K562 (cell line): ENCODE measurements at regions not wholly inside any gene's neighbourhood (a gene's known extent, or its start where the extent isn't known, plus 50 kb on each side); places are given as distances from the start of the nearest gene placed in this dataset.

Experiments
- ATAC-seq: fragments of 200-7000 bp; cut with Tn5 transposase; 3 replicates; pipeline ENCODE4 v1.9.1; 2020; ENCODE audit warnings: moderate library complexity
- BruUV-seq: library from RNA; stranded (reverse); fragments of 400-500 nt; replicated peaks from 2 replicates; lab custom pipeline; 2021; lab: Mats Ljungman, UMichigan
- CTCF ChIA-PET: fragments of 300-600 bp; formaldehyde crosslinking; extraction: SDS; loops from one replicate; lab custom pipeline; 2021; ENCODE audit warnings: low intra/inter-chr PET ratio; lab: Yijun Ruan, JAX
- POLR2A ChIA-PET: fragments of 300-600, 350-650 bp; sonication (Branson Sonifier 250); formaldehyde crosslinking; extraction: SDS; loops from one replicate; lab custom pipeline; 2021; ENCODE audit warnings: antibody characterized with exemption, inconsistent platforms; lab: Yijun Ruan, JAX
- DNase-seq, 4 experiments: peaks; one replicate each; pipeline versions ENCODE4 v3.0.0 to v3.0.0-alpha.2; 2011 to 2018; ENCODE audit warnings: low spot score in 3 of 4, mixed read lengths in 3 of 4; ENCODE audit errors: extremely low read depth in 1 of 4
- FAIRE-seq: peaks from 2 replicates; lab custom pipeline; 2011; peaks lifted over from hg19 to GRCh38; lab: Jason Lieb, UNC
- H2AFZ ChIP-seq: 2 replicates; pipeline ENCODE4 v1.6.0; 2011; ENCODE audit warnings: low read depth, low read length, control low read depth, inconsistent platforms
- H3K27ac ChIP-seq: fragments of 200-600 bp; 3 replicates; pipeline ENCODE4 v1.8.0; 2011; ENCODE audit warnings: low read depth, mild to moderate bottlenecking, control low read depth, inconsistent platforms, low read length, moderate library complexity, mixed read lengths; ENCODE audit errors: extremely low read depth
- H3K27me3 ChIP-seq, 2 experiments: fragments of 300-600 bp in 1 of 2; 2 replicates in 1 of 2; 3 replicates in 1 of 2; pipeline versions ENCODE4 v1.6.0 to v1.8.0; 2011; ENCODE audit warnings: inconsistent platforms in 2 of 2, low read length in 2 of 2, mild to moderate bottlenecking in 1 of 2, mixed read lengths in 1 of 2, moderate library complexity in 1 of 2; ENCODE audit not compliant: control insufficient read depth in 2 of 2, insufficient read depth in 2 of 2
- H3K36me3 ChIP-seq: fragments of 300-600 bp; 3 replicates; pipeline ENCODE4 v1.8.0; 2011; ENCODE audit warnings: mild to moderate bottlenecking, low read length, inconsistent platforms; ENCODE audit not compliant: control insufficient read depth, insufficient read depth
- H3K4me1 ChIP-seq, 2 experiments: fragments of 200-600 bp in 1 of 2; replicated peaks in 1 of 2; 2 replicates in 1 of 2; 3 replicates in 1 of 2; pipeline versions ENCODE4 v1.5.1 to v1.8.0; 2011; ENCODE audit warnings: inconsistent platforms in 2 of 2, low read length in 2 of 2, mild to moderate bottlenecking in 1 of 2, mixed read lengths in 1 of 2, moderate library complexity in 1 of 2; ENCODE audit not compliant: control insufficient read depth in 2 of 2, insufficient read depth in 2 of 2
- H3K4me2 ChIP-seq: 2 replicates; pipeline ENCODE4 v1.6.1; 2011; ENCODE audit warnings: low read length, control low read depth, inconsistent platforms, mixed read lengths; ENCODE audit not compliant: insufficient read depth
- H3K4me3 ChIP-seq: fragments of 200-600 bp; sonication (generic), shearing (Covaris generic); 2 replicates; pipeline ENCODE4 v1.5.1; 2016; ENCODE audit warnings: control low read depth, inconsistent platforms
- H3K79me2 ChIP-seq: fragments of 200-600 bp; 3 replicates; pipeline ENCODE4 v1.8.0; 2011; ENCODE audit warnings: low read length, inconsistent platforms; ENCODE audit not compliant: control insufficient read depth, insufficient read depth
- H3K9ac ChIP-seq, 2 experiments: 2 replicates each; pipeline versions ENCODE4 v1.6.0 to v1.6.1; 2011; ENCODE audit warnings: low read depth in 2 of 2, low read length in 2 of 2, control low read depth in 1 of 2, inconsistent platforms in 1 of 2, mild to moderate bottlenecking in 1 of 2, mixed read lengths in 1 of 2; ENCODE audit not compliant: insufficient read depth in 1 of 2
- H3K9me1 ChIP-seq: one replicate; pipeline ENCODE4 v1.6.0; 2011; ENCODE audit warnings: inconsistent platforms, mild to moderate bottlenecking, low read length, moderate library complexity; ENCODE audit not compliant: control insufficient read depth, insufficient read depth
- H3K9me3 ChIP-seq: replicated peaks from 2 replicates; pipeline ENCODE4 v1.5.1; 2011; ENCODE audit warnings: low read depth, low read length, inconsistent platforms; ENCODE audit not compliant: control insufficient read depth, insufficient read depth
- H4K20me1 ChIP-seq: replicated peaks from 2 replicates; pipeline ENCODE4 v1.6.1; 2011; ENCODE audit warnings: low read length, inconsistent platforms, mixed read lengths; ENCODE audit not compliant: control insufficient read depth, insufficient read depth
- CCAR2 ChIP-seq: fragments of 200-400 bp; formaldehyde crosslinking; IDR thresholded peaks from 2 replicates; pipeline ENCODE4 v1.6.1; 2017; ENCODE audit warnings: mild to moderate bottlenecking, low read depth, low read length
- HNRNPUL1 ChIP-seq: fragments of 200-400 bp; formaldehyde crosslinking; IDR thresholded peaks from 2 replicates; pipeline ENCODE4 v1.6.1; 2017; ENCODE audit warnings: low read length
- MCM5 ChIP-seq: fragments of 450-650 bp; IDR thresholded peaks from 2 replicates; pipeline ENCODE4 v1.6.1; 2016; ENCODE audit warnings: low read depth
- MCM7 ChIP-seq, 2 experiments: fragments of 450-650 bp; IDR thresholded peaks; 2 replicates each; pipeline ENCODE4 v1.6.1; 2016 to 2018
- NFRKB ChIP-seq: fragments of 450-650 bp; IDR thresholded peaks from 2 replicates; pipeline ENCODE4 v1.6.1; 2016; ENCODE audit warnings: low read depth
- PCBP1 ChIP-seq: fragments of 200-400 bp; formaldehyde crosslinking; IDR thresholded peaks from 2 replicates; pipeline ENCODE4 v1.6.1; 2018; ENCODE audit warnings: mild to moderate bottlenecking, low read depth, low read length; ENCODE audit not compliant: poor library complexity, severe bottlenecking
- SIX5 ChIP-seq, 2 experiments: IDR thresholded peaks; 2 replicates each; pipeline ENCODE4 v1.6.1; 2011; ENCODE audit warnings: low read length in 2 of 2, borderline replicate concordance in 1 of 2, low read depth in 1 of 2, mild to moderate bottlenecking in 1 of 2, moderate library complexity in 1 of 2; ENCODE audit not compliant: insufficient read depth in 1 of 2
- SMARCA4 ChIP-seq: fragments of 450-650 bp; IDR thresholded peaks from 2 replicates; pipeline ENCODE4 v1.6.1; 2016
- SNIP1 ChIP-seq: fragments of 450-650 bp; IDR thresholded peaks from 2 replicates; pipeline ENCODE4 v1.7.1; 2017; ENCODE audit warnings: low read depth, mild to moderate bottlenecking
- TCF3 ChIP-seq: sonication (generic); formaldehyde crosslinking; IDR thresholded peaks from 2 replicates; pipeline ENCODE4 v1.4.0; 2020; ENCODE audit warnings: mild to moderate bottlenecking, missing genetic modification reagents
- TCF7L2 ChIP-seq: fragments of 150-350 bp; IDR thresholded peaks from 2 replicates; pipeline ENCODE4 v1.6.1; 2016; ENCODE audit warnings: low read depth, mild to moderate bottlenecking, low read length, moderate library complexity
- WHSC1 ChIP-seq: IDR thresholded peaks from one replicate; pipeline ENCODE4 v1.6.1; 2012; ENCODE audit warnings: low read length, control low read depth, inconsistent platforms
- XRCC3 ChIP-seq: fragments of 450-650 bp; IDR thresholded peaks from 2 replicates; pipeline ENCODE4 v1.6.1; 2017; ENCODE audit warnings: mild to moderate bottlenecking, moderate library complexity
- ZNF146 ChIP-seq: IDR thresholded peaks from one replicate; pipeline ENCODE4 v1.6.1; 2018; ENCODE audit warnings: missing compliant biosample characterization; ENCODE audit not compliant: unreplicated experiment
- ZNF445 ChIP-seq: fragments of 250-450 bp; sonication (Bioruptor Pico); IDR thresholded peaks from 2 replicates; pipeline ENCODE4 v1.4.0; 2020; ENCODE audit warnings: low read depth, mild to moderate bottlenecking, moderate library complexity
- ZNF561 ChIP-seq: fragments of 450-650 bp; formaldehyde crosslinking; conservative IDR thresholded peaks from 2 replicates; pipeline ENCODE4 v1.4.0; 2020; ENCODE audit warnings: mild to moderate bottlenecking, moderate library complexity
- ZNF764 ChIP-seq: fragments of 250-450 bp; sonication (Bioruptor Pico); IDR thresholded peaks from 2 replicates; pipeline ENCODE4 v1.4.0; 2020; ENCODE audit warnings: low read depth, mild to moderate bottlenecking, moderate library complexity
- WGBS: fragments of 100-300 bp; shearing (Covaris generic); methylation state at CpG from one replicate; pipeline ENCODE4 v1.1.6; 2016; ENCODE audit warnings: low coverage, mixed read lengths; ENCODE audit not compliant: insufficient coverage; ENCODE audit errors: missing lambda C conversion rate; 5-methylcytosine and 5-hydroxymethylcytosine counted together
- in situ Hi-C: fragments of 300-500 bp; cut with MboI; formaldehyde crosslinking; loops from 4 replicates; pipeline ENCODE4 v1.15.0; 2018; ENCODE audit warnings: inconsistent platforms, mixed read lengths
- intact Hi-C: fragments of 100-400 bp; cut with micrococcal nuclease; formaldehyde crosslinking; loops from 2 replicates; pipeline ENCODE4 v1.14.2; 2022
- TF ChIP-seq, protein P1 (sequence below): sonication (generic); formaldehyde crosslinking; IDR thresholded peaks from 2 replicates; pipeline ENCODE4 v1.8.1; 2023; ENCODE audit warnings: mild to moderate bottlenecking, missing genetic modification reagents
- TF ChIP-seq, protein P2 (sequence below): fragments of 250-450 bp; sonication (Bioruptor Pico); IDR thresholded peaks from 2 replicates; pipeline ENCODE4 v1.4.0; 2020; ENCODE audit warnings: borderline replicate concordance
- TF ChIP-seq, protein P3 (sequence below): fragments of 450-650 bp; IDR thresholded peaks from 2 replicates; pipeline ENCODE4 v1.6.1; 2016; ENCODE audit warnings: low read depth, mild to moderate bottlenecking, moderate library complexity

DNA sequence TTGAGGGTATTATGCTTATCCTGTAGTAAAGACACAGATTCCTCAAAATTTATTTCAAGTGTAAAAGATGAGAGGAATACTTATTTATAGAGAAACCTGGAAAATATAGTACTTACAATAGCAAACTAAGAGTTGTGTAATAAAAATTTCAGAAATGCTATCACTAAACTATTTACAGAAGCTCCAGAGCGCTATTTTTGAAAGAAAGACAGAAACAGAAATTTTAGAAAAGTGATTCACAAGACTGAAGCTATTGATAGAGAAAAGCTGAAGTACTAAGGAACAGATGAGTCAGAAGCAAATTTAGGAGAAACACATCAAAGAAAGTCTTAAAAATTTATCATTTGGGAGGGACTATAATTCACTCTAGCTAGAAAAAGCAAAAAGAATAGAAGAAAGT lies 1174.2 kb downstream of the DIAPH3 start:
- in situ Hi-C loops = no loop called here

More for the DNA sequence above, 1174.2 kb downstream of the DIAPH3 start:
- Histone ChIP-seq H3K36me3 (no peaks in the 10 kb centered on the region), H3K4me2 (no peak overlapping the region), H3K9me1 (no peaks in the 10 kb centered on the region), H3K9ac (no peak overlapping the region), H3K4me3 (no peak overlapping the region), H3K27ac (no peak overlapping the region), H2AFZ (no peak overlapping the region), H3K4me1 (no peaks in the 10 kb centered on the region), H3K79me2 (no peaks in the 10 kb centered on the region), H3K9me3 (no peaks in the 10 kb centered on the region), H3K27me3 (no peaks in the 10 kb centered on the region), H4K20me1 (no peaks in the 10 kb centered on the region)
- intact Hi-C loops = no loop called here
- POLR2A ChIA-PET = no interaction called here
- no peak for FAIRE-seq
- no peak for TF ChIP-seq MCM7 (IDR thresholded peaks at IDR 0.05)
- TF ChIP-seq WHSC1 = no peak
- TF ChIP-seq MCM5 = no peak
- TF ChIP-seq, protein P1, sequence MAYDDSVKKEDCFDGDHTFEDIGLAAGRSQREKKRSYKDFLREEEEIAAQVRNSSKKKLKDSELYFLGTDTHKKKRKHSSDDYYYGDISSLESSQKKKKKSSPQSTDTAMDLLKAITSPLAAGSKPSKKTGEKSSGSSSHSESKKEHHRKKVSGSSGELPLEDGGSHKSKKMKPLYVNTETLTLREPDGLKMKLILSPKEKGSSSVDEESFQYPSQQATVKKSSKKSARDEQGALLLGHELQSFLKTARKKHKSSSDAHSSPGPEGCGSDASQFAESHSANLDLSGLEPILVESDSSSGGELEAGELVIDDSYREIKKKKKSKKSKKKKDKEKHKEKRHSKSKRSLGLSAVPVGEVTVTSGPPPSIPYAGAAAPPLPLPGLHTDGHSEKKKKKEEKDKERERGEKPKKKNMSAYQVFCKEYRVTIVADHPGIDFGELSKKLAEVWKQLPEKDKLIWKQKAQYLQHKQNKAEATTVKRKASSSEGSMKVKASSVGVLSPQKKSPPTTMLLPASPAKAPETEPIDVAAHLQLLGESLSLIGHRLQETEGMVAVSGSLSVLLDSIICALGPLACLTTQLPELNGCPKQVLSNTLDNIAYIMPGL (CRISPR knock-in tag) = no peak
- TF ChIP-seq CCAR2 = no peak
- TF ChIP-seq SIX5 (IDR thresholded peaks at IDR 0.05; ENCODE audit: borderline replicate concordance in 1 of 2, insufficient read depth in 1 of 2, low read depth in 1 of 2, low read length in 2 of 2) = no peak
- TF ChIP-seq PCBP1 = no peak
- TF ChIP-seq HNRNPUL1 = no peak
- TF ChIP-seq NFRKB = no peak
- TF ChIP-seq SMARCA4 = no peak
- no peak for TF ChIP-seq ZNF445 (CRISPR knock-in tag)
- no peak for TF ChIP-seq SNIP1
- TF ChIP-seq TCF7L2 = no peak
- TF ChIP-seq ZNF146 (CRISPR knock-in tag) = no peak
- TF ChIP-seq ZNF764 (CRISPR knock-in tag) = no peak
- TF ChIP-seq, protein P2, sequence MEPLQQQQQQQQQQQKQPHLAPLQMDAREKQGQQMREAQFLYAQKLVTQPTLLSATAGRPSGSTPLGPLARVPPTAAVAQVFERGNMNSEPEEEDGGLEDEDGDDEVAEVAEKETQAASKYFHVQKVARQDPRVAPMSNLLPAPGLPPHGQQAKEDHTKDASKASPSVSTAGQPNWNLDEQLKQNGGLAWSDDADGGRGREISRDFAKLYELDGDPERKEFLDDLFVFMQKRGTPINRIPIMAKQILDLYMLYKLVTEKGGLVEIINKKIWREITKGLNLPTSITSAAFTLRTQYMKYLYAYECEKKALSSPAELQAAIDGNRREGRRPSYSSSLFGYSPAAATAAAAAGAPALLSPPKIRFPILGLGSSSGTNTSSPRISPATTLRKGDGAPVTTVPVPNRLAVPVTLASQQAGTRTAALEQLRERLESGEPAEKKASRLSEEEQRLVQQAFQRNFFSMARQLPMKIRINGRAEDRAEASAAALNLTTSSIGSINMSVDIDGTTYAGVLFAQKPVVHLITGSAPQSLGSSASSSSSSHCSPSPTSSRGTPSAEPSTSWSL (CRISPR knock-in tag) = no peak
- no peak for TF ChIP-seq XRCC3
- no peak for TF ChIP-seq TCF3
- TF ChIP-seq, protein P3, sequence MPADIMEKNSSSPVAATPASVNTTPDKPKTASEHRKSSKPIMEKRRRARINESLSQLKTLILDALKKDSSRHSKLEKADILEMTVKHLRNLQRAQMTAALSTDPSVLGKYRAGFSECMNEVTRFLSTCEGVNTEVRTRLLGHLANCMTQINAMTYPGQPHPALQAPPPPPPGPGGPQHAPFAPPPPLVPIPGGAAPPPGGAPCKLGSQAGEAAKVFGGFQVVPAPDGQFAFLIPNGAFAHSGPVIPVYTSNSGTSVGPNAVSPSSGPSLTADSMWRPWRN = no peak
- no peak for TF ChIP-seq ZNF561
- DNase-seq = no peak
- no peak for ATAC-seq
- CTCF ChIA-PET = no interaction called here
- WGBS = 0% methylated on average over 1 of the region's 1 CpG
- no TSS peak for BruUV-seq
